Brain microvascular endothelial cell (primary cell): ENCODE measurements at regions not wholly inside any gene's neighbourhood (a gene's known extent, or its start where the extent isn't known, plus 50 kb on each side); places are given as distances from the start of the nearest gene placed in this dataset.
"Not testable (repeated sequence)": the region's sequence is repeated elsewhere in the genome, so short reads cannot be mapped to it uniquely, and the experiment has no call there.

Experiments used
- DNase-seq: peaks from one replicate; pipeline ENCODE4 v3.0.0-alpha.2; 2020
- H3K27ac ChIP-seq: fragments of 250-450 bp; sonication (Bioruptor Pico); 2 replicates; pipeline ENCODE4 v1.5.1; 2020; ENCODE audit warnings: mild to moderate bottlenecking, moderate library complexity
- H3K27me3 ChIP-seq: fragments of 250-450 bp; sonication (Bioruptor Pico); replicated peaks from 2 replicates; pipeline ENCODE4 v1.5.1; 2020; ENCODE audit warnings: mild to moderate bottlenecking
- H3K36me3 ChIP-seq: fragments of 250-450 bp; sonication (Bioruptor Pico); replicated peaks from 2 replicates; pipeline ENCODE4 v1.5.1; 2020; ENCODE audit warnings: mild to moderate bottlenecking
- H3K4me3 ChIP-seq: 2 replicates; pipeline ENCODE4 v1.5.1; 2011; ENCODE audit warnings: low read depth, mild to moderate bottlenecking, control low read depth, low read length, moderate library complexity
- in situ Hi-C: cut with HindIII; loops from 2 replicates; pipeline ENCODE4 v1.10.0; 2017; ENCODE audit warnings: low sequenced_read_pairs, low pct_ligation_motif_present
- TF ChIP-seq, protein P1 (sequence below): IDR thresholded peaks from 2 replicates; pipeline ENCODE4 v1.5.1; 2011; ENCODE audit warnings: low read depth, mild to moderate bottlenecking, moderate library complexity, low read length, control low read depth, inconsistent platforms; ENCODE audit errors: missing control alignments

DNA sequence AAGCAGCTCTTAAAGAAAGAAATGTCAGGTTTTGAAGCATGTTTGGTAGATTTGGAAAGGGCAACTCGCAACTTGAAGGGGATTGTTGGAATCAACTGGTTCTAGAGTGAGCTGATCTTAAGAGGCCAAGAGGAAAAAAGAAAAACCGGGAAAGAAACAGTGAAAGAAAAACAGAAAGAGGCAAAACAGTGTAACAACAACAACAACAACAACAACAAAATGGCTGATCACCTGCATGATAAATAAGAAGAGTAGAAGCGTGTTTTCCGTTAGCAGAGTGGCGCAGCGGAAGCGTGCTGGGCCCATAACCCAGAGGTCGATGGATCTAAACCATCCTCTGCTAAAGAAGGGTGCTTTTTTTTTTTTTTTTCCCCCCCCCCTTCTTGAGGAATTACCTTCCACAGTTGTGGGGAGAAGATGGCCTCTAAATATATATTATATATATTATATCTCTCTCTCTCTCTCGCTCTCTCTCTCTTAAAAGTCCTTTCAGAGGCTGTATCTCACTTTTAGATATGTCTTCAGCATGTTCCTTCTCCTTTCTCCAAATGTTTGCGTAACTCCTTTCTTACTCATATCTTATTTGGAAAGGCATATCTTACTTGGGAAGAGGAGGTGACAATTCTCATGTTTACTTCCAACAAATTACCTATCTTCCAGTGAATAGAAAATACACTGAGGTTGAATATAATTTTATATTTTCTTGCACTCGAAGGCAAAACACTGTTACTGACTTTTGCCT lies 134.4 kb downstream of the OR2B2 start:
- no peak for DNase-seq
- Histone ChIP-seq H3K4me3 (no peak overlapping the region), H3K27ac (no peak overlapping the region), H3K36me3 (no peaks in the 10 kb centered on the region), H3K27me3 (no peaks in the 10 kb centered on the region)
- in situ Hi-C loops: no loop called here
- TF ChIP-seq, protein P1, sequence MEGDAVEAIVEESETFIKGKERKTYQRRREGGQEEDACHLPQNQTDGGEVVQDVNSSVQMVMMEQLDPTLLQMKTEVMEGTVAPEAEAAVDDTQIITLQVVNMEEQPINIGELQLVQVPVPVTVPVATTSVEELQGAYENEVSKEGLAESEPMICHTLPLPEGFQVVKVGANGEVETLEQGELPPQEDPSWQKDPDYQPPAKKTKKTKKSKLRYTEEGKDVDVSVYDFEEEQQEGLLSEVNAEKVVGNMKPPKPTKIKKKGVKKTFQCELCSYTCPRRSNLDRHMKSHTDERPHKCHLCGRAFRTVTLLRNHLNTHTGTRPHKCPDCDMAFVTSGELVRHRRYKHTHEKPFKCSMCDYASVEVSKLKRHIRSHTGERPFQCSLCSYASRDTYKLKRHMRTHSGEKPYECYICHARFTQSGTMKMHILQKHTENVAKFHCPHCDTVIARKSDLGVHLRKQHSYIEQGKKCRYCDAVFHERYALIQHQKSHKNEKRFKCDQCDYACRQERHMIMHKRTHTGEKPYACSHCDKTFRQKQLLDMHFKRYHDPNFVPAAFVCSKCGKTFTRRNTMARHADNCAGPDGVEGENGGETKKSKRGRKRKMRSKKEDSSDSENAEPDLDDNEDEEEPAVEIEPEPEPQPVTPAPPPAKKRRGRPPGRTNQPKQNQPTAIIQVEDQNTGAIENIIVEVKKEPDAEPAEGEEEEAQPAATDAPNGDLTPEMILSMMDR: no peak

DNA sequence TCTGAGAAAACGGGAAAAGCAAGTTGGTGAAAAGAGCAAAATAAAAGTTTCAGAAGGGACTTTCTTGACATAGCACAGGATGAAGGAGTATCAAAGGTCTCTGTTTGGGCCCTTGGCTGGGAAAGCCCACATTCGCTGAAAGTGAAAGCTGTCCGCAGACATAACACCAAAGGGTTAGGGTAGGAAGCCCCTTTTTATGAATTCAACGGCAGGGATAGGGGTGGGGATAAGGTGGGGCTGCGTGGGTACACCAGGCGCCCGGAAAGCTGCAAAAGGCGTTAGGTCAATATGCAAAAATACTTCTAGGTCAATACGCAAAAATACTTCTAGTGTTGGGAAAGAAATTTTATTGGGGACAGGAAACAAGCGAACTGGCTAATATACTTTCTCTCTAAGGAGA lies 135.1 kb downstream of the OR2B2 start:
- no peak overlapping the region for H3K4me3 ChIP-seq
- DNase-seq: no peak
- in situ Hi-C loops: no loop called here
- TF ChIP-seq, protein P1: no peak
- no peaks in the 10 kb centered on the region for H3K27me3 ChIP-seq
- H3K36me3 ChIP-seq: no peaks in the 10 kb centered on the region
- no peak overlapping the region for H3K27ac ChIP-seq

DNA sequence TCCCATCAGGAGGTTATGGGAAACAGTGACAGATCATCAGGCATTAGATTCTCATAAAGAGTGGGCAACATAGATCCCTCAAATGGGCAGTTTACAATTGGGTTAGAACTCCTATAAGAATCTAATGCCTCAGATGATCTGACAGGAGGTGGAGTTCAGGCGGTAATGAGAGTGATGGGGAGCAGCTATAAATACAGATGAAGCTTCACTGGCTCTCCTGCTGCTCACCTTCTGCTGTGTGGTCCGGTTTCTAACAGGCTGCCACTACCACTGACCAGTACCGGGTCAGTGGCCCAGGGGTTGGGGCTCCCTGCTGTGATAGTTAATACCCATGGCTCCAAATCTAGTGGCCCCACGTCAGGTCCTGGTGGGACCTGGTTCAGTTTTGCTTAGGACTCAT lies 135.7 kb downstream of the OR2B2 start:
- H3K36me3 ChIP-seq: no peaks in the 10 kb centered on the region
- DNase-seq: no peak
- in situ Hi-C loops: no loop called here
- no peak overlapping the region for H3K4me3 ChIP-seq
- H3K27me3 ChIP-seq: no peaks in the 10 kb centered on the region
- H3K27ac ChIP-seq: no peak overlapping the region
- TF ChIP-seq, protein P1: no peak

DNA sequence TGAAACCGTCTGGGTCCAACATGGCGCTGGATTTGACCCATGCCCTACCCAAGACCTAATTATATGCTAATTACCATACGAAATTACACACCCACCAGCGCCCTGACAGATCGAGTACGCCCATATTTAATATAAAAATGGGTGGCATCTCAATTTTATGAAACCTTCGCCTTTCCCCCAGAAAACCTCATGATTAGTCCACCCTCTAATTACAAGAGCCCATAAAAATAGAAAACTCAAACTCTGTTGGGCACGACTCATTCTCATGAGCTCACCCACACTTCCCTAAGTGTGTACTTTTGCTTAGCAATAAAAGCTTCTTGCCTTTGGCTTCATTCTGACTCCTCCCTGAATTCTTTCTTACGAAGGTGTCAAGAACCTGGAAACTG lies 136.4 kb downstream of the OR2B2 start:
- no peak for DNase-seq
- TF ChIP-seq, protein P1: no peak
- in situ Hi-C loops: no loop called here
- Histone ChIP-seq H3K36me3 (no peaks in the 10 kb centered on the region), H3K4me3 (no peak overlapping the region), H3K27ac (no peak overlapping the region), H3K27me3 (no peaks in the 10 kb centered on the region)

DNA sequence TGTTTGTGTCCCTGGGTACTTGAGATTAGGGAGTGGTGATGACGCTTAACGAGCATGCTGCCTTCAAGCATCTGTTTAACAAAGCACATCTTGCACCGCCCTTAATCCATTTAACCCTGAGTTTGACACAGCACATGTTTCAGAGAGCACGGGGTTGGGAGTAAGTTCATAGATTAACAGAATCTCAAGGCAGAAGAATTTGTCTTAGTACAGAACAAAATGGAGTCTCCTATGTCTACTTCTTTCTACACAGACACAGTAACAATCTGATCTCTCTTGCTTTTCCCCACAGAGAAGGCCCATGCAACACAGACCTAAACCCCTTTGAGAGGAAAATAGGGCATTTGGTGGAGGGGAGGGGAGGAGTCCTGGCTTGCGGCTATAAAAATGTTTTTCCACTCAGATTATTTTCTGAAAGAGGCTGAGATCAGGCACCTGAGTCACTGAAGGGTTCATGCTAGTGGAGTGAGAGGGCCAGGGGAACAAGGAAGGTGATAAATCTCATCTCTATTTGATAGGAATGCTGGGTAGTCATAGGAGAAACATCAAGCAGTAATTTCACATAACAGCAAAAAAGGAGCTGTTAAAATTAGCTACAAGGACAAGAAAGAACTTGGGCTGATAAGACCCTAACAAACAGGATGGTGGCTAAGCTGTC lies 136.9 kb downstream of the OR2B2 start:
- H3K36me3 ChIP-seq, H3K4me3 ChIP-seq, DNase-seq, H3K27ac ChIP-seq, in situ Hi-C loops, H3K27me3 ChIP-seq: not testable (repeated sequence)

DNA sequence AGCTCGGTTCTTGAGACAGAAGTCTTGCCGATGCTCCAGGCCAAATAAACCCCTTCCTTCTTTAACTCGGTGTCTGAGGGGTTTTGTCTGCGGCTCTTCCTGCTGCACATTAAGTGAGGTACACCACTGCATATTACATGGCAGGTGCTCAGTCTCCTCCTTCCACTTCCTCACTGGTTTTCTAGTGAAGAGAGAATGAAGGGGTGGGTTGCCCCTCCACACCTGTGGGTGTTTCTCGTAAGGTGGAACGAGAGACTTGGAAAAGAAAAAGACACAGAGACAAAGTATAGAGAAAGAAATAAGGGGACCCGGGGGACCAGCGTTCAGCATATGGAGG lies 138.0 kb downstream of the OR2B2 start:
- DNase-seq, H3K4me3 ChIP-seq, H3K27ac ChIP-seq, in situ Hi-C loops, H3K27me3 ChIP-seq, H3K36me3 ChIP-seq: not testable (repeated sequence)

DNA sequence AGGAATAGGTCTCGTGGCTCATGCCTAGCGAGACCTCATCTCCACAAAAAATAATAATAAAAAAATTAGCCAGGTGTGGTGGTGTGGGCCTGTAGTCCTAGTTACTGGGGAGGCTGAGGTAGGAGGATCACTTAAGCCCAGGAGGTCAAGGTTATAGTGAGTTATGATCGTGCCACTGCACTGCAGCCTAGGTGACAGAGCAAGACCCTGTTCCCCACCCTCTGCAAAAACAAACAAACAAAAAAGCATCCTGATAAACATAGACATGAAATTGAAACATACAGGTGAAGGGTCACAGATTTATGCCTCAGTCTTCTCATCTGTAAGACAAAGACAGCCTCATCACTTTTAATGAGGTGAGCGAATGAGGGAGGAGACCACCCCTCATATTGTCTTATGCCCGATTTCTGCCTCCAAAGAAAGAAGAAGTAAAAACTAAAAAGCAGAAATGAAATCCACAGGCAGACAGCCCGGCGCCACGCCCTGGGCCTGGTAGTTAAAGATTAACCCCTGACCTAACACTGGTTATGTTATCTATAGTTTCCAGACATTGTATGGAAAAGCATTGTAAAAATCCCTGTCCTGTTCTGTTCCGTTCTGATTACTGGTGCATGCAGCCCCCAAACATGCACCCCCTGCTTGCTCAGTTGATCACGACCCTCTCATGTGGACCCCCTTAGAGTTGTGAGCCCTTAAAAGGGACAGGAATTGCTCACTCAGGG lies 138.5 kb downstream of the OR2B2 start:
- DNase-seq, H3K4me3 ChIP-seq, H3K27me3 ChIP-seq, H3K27ac ChIP-seq, in situ Hi-C loops, H3K36me3 ChIP-seq: not testable (repeated sequence)
